Stimulated activated CD8-positive, alpha-beta memory T cell treated with anti-CD3 and anti-CD28 coated beads, Interleukin-4, amount 100 ng/mL, for 4 hours (primary cell): ENCODE measurements at regions not wholly inside any gene's neighbourhood (a gene's known extent, or its start where the extent isn't known, plus 50 kb on each side); places are given as distances from the start of the nearest gene placed in this dataset.
"Not testable (repeated sequence)": the region's sequence is repeated elsewhere in the genome, so short reads cannot be mapped to it uniquely, and the experiment has no call there.

Experiments used
- DNase-seq, 2 donors: peaks; one replicate each; pipeline ENCODE4 v3.0.0-alpha.2; 2020; ENCODE audit warnings: low read depth in 2 of 2, low spot score in 1 of 2

- no peak for DNase-seq
These were observed 493.4 kb downstream of the MATN1 start for GRCh38 chr1:30229960-30230359.

GRCh38 chr1:30229557-30229956, 493.8 kb downstream of the MATN1 start:
- DNase-seq: no peak

GRCh38 chr1:30226648-30227047, 496.7 kb downstream of the MATN1 start:
- DNase-seq: no peak

- DNase-seq: no peak
These were observed 498.0 kb downstream of the MATN1 start for GRCh38 chr1:30225357-30225756.

GRCh38 chr1:30219675-30220074, 503.7 kb downstream of the MATN1 start:
- no peak for DNase-seq

GRCh38 chr1:30218438-30218837, 504.9 kb downstream of the MATN1 start:
- DNase-seq: no peak

GRCh38 chr1:30216602-30217001, 506.8 kb downstream of the MATN1 start:
- no peak for DNase-seq

- DNase-seq: no peak
These were observed 509.4 kb downstream of the MATN1 start for GRCh38 chr1:30213936-30214335.

GRCh38 chr1:30207962-30208361, 515.4 kb downstream of the MATN1 start:
- DNase-seq: not testable (repeated sequence)

GRCh38 chr1:30206631-30207030, 516.8 kb downstream of the MATN1 start:
- DNase-seq: not testable (repeated sequence)

GRCh38 chr1:30204916-30205315, 518.5 kb downstream of the MATN1 start:
- DNase-seq: not testable (repeated sequence)

GRCh38 chr1:30201015-30201414, 522.4 kb downstream of the MATN1 start:
- DNase-seq: no peak

- no peak for DNase-seq
These were observed 523.2 kb downstream of the MATN1 start for GRCh38 chr1:30200161-30200560.

- DNase-seq: no peak
These were observed 523.8 kb downstream of the MATN1 start for GRCh38 chr1:30199563-30199962.

- no peak for DNase-seq
These were observed 524.5 kb downstream of the MATN1 start for GRCh38 chr1:30198795-30199403.

GRCh38 chr1:30198451-30198760, 525.0 kb downstream of the MATN1 start:
- no peak for DNase-seq

GRCh38 chr1:30197639-30198450, 525.5 kb downstream of the MATN1 start:
- no peak for DNase-seq

GRCh38 chr1:30196872-30197638, 526.3 kb downstream of the MATN1 start:
- no peak for DNase-seq

GRCh38 chr1:30196457-30196856, 526.9 kb downstream of the MATN1 start:
- no peak for DNase-seq

- no peak for DNase-seq
These were observed 527.8 kb downstream of the MATN1 start for GRCh38 chr1:30195424-30196134.

- no peak for DNase-seq
These were observed 528.5 kb downstream of the MATN1 start for GRCh38 chr1:30194741-30195423.
